ENCODE measurements at regions not wholly inside any gene's neighbourhood (a gene's known extent, or its start where the extent isn't known, plus 50 kb on each side); places are given as distances from the start of the nearest gene placed in this dataset.

DNA sequence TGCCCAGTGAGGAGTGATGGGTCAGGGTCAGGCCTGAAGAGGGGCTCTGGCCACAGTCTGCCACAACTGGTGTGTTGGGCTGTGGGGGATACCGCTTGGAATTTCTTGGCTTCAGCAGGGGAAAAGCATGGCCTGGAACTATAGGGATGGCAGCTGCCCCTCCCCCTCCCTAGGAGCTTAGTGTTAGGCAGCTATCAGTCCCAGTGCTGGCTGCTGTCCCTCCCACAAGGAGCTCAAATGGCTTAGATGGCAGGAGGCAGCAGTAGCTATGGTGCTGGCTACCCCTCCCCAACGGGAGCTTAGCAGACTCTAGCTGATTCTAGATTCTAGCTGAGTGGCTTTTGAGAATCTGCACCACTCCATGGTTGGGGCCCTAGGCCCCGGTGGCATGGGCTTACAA lies 414.5 kb upstream of the HSF2 start:
- Mint-ChIP-seq H3K4me3 (no peak overlapping the region), H3K27ac (no peak overlapping the region), H3K27me3 (no peaks in the 10 kb centered on the region), H3K36me3 (no peaks in the 10 kb centered on the region), H3K4me1 (no peaks in the 10 kb centered on the region), H3K9me3 (ENCODE audit: low read depth) (peaks cover 3% of the 10 kb centered on the region)
- no peak for ATAC-seq
- DNase-seq = no peak
- CTCF ChIA-PET = no interaction called here

- Mint-ChIP-seq H3K36me3 (no peaks in the 10 kb centered on the region), H3K27me3 (no peaks in the 10 kb centered on the region), H3K4me3 (no peak overlapping the region), H3K4me1 (no peaks in the 10 kb centered on the region), H3K9me3 (ENCODE audit: low read depth) (peaks cover 2% of the 10 kb centered on the region), H3K27ac (no peak overlapping the region)
- CTCF ChIA-PET = no interaction called here
- DNase-seq (no peak), ATAC-seq (no peak)
Observed at GRCh38 chr6:121993362-121993761, 406.1 kb upstream of the HSF2 start.

DNA sequence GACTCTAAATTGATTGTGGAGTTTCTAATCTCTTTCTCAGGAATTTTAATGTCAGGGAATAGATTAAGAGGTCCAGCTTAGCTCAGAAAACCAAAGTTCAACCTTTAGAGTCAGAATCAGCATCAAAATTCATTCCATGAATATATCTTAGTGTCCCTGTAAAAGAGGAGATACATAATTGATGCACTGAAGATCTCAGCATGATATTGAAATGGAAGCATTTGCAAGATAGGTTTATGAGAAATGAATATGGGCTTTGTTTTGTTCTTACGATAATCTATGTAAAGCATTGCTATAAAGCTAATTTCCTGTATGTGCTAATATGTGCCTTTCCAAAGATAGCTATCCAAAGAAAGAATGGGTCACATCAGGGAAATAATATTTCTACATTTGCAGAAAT lies 404.5 kb upstream of the HSF2 start:
- no peak overlapping the region for H3K4me3 Mint-ChIP-seq
- no peak for DNase-seq
- H3K36me3 Mint-ChIP-seq = no peaks in the 10 kb centered on the region
- CTCF ChIA-PET = no interaction called here
- no peaks in the 10 kb centered on the region for H3K27me3 Mint-ChIP-seq
- H3K9me3 Mint-ChIP-seq (ENCODE audit: low read depth) = peaks cover 2% of the 10 kb centered on the region
- no peaks in the 10 kb centered on the region for H3K4me1 Mint-ChIP-seq
- ATAC-seq = no peak
- H3K27ac Mint-ChIP-seq = no peak overlapping the region

DNA sequence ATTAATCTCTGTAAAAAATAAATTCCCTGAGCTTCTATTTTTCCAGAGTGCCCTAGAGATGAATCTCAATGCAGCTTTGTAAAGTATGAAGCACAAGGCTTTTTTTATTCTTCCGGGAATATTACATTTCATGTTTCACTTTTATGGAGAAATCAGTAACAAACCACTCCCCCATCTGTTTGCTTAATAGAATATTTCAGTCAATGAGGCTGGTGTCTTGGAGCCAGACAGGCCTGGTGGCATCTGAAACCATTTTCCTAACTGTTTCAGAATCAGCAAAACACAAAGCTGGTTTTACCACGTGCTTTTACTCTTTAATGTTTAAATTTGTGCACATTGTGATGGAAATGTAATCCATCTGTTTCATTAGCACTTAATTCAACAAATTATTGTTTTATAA lies 400.8 kb upstream of the HSF2 start:
- H3K36me3 Mint-ChIP-seq = no peaks in the 10 kb centered on the region
- H3K4me3 Mint-ChIP-seq = no peak overlapping the region
- no peak for ATAC-seq
- no peaks in the 10 kb centered on the region for H3K4me1 Mint-ChIP-seq
- DNase-seq = no peak
- H3K9me3 Mint-ChIP-seq (ENCODE audit: low read depth) = no peaks in the 10 kb centered on the region
- CTCF ChIA-PET = no interaction called here
- no peaks in the 10 kb centered on the region for H3K27me3 Mint-ChIP-seq
- no peak overlapping the region for H3K27ac Mint-ChIP-seq

- Mint-ChIP-seq H3K27me3 (no peaks in the 10 kb centered on the region), H3K27ac (no peak overlapping the region), H3K4me1 (no peaks in the 10 kb centered on the region), H3K9me3 (ENCODE audit: low read depth) (no peaks in the 10 kb centered on the region), H3K4me3 (no peak overlapping the region), H3K36me3 (no peaks in the 10 kb centered on the region)
- ATAC-seq = no peak
- CTCF ChIA-PET = no interaction called here
- DNase-seq = no peak
Observed at GRCh38 chr6:121999456-122000065, 399.9 kb upstream of the HSF2 start.

- Mint-ChIP-seq H3K4me1 (no peaks in the 10 kb centered on the region), H3K9me3 (ENCODE audit: low read depth) (no peaks in the 10 kb centered on the region), H3K27ac (no peak overlapping the region), H3K4me3 (no peak overlapping the region), H3K36me3 (no peaks in the 10 kb centered on the region), H3K27me3 (peaks cover 2% of the 10 kb centered on the region)
- no peak for DNase-seq
- ATAC-seq = no peak
- CTCF ChIA-PET = no interaction called here
Observed at GRCh38 chr6:122005661-122006060, 393.8 kb upstream of the HSF2 start.

DNA sequence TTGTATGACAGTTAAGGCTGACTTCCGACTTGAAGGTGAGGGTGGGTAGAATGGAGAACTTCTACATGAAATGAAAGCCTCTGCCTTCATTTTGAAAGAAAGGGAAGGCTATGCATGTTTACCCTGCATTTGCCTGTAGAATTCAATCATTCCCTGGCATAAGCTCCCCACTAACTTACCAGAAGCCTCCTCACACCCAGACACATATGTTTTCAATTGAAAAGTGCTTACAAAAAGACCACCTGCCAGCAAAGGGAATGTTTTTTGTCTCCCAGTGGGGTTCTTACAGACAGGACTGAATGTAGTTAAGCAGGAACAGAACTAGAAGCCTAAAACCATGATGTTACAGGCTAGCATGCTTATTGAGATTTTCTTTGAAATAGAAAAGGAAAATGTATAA lies 392.1 kb upstream of the HSF2 start:
- ATAC-seq (no peak), DNase-seq (no peak)
- Mint-ChIP-seq H3K27me3 (peaks cover 2% of the 10 kb centered on the region), H3K36me3 (no peaks in the 10 kb centered on the region), H3K4me3 (no peak overlapping the region), H3K9me3 (ENCODE audit: low read depth) (no peaks in the 10 kb centered on the region), H3K27ac (no peak overlapping the region), H3K4me1 (no peaks in the 10 kb centered on the region)
- CTCF ChIA-PET = no interaction called here

DNA sequence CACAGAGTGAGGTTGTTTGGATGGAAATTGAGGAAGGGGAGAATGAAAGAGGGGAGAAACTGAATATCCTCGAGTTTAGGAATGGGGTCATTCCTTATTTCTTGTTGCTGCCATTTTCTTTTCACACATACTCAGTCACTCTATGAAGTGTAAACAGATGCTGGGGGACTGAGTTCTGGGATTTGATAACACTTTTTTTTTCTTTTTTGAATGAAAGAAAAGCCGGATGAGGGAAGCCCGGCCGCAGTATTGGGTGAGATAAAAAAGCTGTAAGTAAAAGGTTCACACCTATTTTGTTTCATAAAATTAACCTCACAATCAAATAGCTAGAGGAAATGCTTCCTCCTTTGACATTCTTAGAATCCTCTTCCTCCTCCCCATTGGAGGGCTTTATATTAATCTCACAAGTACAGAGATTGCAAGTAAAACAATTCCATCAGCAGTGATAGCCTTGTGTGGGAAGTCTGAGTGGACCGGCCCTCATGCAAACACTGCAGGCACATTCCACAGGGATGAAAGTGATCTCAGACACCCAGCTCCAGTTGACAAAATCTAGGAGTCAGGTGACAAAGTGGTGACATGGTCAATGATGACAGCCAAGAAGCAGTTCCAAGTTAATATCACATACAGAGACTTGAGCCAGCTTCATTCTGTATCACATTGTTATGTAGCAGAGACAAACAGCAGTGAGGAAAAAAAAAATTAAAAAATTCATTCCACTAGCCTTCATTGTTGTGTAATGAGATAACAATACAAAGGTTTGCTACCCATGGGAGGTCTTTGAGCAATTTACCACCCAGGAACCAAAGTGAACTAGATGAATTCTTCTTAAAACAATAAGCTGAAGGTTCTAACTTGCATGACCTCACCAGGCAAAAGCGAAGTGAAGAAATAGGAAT lies 391.1 kb upstream of the HSF2 start:
- ATAC-seq (no peak), DNase-seq (no peak)
- Mint-ChIP-seq H3K4me3 (no peak overlapping the region), H3K36me3 (no peaks in the 10 kb centered on the region), H3K4me1 (no peaks in the 10 kb centered on the region), H3K27me3 (peaks cover 2% of the 10 kb centered on the region), H3K27ac (no peak overlapping the region), H3K9me3 (ENCODE audit: low read depth) (no peaks in the 10 kb centered on the region)
- CTCF ChIA-PET = no interaction called here

GRCh38 chr6:122009000-122009350 lies 390.5 kb upstream of the HSF2 start:
- no peak for DNase-seq
- no peaks in the 10 kb centered on the region for H3K9me3 Mint-ChIP-seq (ENCODE audit: low read depth)

DNA sequence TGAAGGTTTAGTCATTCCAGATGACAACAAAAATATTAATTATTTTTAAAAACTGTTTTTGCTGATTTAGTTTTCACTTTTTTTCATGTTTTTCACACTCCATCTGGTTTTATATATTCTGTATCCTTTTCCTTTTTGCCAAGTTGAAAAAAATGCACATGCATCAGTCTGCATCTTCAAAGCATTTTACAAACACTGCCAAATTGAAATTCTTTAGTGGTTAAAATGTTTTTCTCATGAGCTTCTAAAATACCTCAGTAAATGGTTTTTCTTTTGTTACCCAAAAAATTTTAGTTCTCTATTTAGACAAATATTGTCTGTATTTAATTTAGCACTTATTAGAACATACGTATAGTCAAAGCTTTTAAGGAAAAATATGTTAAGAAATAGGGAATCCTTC lies 386.9 kb upstream of the HSF2 start:
- DNase-seq (no peak), ATAC-seq (no peak)
- CTCF ChIA-PET = no interaction called here
- Mint-ChIP-seq H3K27ac (no peak overlapping the region), H3K36me3 (no peaks in the 10 kb centered on the region), H3K4me1 (no peaks in the 10 kb centered on the region), H3K4me3 (no peak overlapping the region), H3K9me3 (ENCODE audit: low read depth) (no peaks in the 10 kb centered on the region), H3K27me3 (no peaks in the 10 kb centered on the region)

More at GRCh38 chr6:122009000-122009350, 390.5 kb upstream of the HSF2 start:
- Mint-ChIP-seq H3K27me3 (peaks cover 2% of the 10 kb centered on the region), H3K4me3 (no peak overlapping the region), H3K4me1 (no peaks in the 10 kb centered on the region), H3K36me3 (no peaks in the 10 kb centered on the region), H3K27ac (no peak overlapping the region)
- no peak for ATAC-seq
- CTCF ChIA-PET = no interaction called here

GRCh38 chr6:122014961-122015360 lies 384.5 kb upstream of the HSF2 start:
- Mint-ChIP-seq H3K9me3 (ENCODE audit: low read depth) (no peaks in the 10 kb centered on the region), H3K4me3 (no peak overlapping the region), H3K27me3 (no peaks in the 10 kb centered on the region), H3K27ac (no peak overlapping the region), H3K36me3 (no peaks in the 10 kb centered on the region), H3K4me1 (no peaks in the 10 kb centered on the region)
- ATAC-seq (no peak), DNase-seq (no peak)
- CTCF ChIA-PET = no interaction called here

GRCh38 chr6:122020588-122021264 lies 378.7 kb upstream of the HSF2 start:
- H3K4me3 Mint-ChIP-seq = no peak overlapping the region
- CTCF ChIA-PET = no interaction called here
- no peak for DNase-seq
- no peaks in the 10 kb centered on the region for H3K4me1 Mint-ChIP-seq
- ATAC-seq = no peak
- H3K27me3 Mint-ChIP-seq = no peaks in the 10 kb centered on the region
- H3K27ac Mint-ChIP-seq = no peak overlapping the region
- no peaks in the 10 kb centered on the region for H3K9me3 Mint-ChIP-seq (ENCODE audit: low read depth)
- H3K36me3 Mint-ChIP-seq = no peaks in the 10 kb centered on the region

DNA sequence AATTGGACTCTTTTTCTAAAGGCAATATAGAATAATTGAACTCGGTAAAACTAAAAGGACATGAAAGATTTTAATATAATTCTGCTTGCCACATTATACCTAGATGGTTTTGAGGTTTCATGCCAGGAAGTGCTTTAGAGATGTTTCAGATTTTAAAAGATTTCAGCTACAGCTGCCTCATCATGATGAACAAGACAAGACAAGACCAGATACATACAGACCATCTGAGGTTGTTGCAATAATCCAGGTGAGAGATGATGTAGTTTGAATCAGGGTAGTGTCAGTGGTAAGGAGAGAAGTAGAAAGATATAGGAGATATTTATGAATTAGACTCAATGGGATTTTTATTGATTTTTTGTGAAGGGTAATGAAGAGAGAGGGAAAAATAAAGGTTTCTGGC lies 374.3 kb upstream of the HSF2 start:
- no peaks in the 10 kb centered on the region for H3K36me3 Mint-ChIP-seq
- no peaks in the 10 kb centered on the region for H3K9me3 Mint-ChIP-seq (ENCODE audit: low read depth)
- no peak overlapping the region for H3K27ac Mint-ChIP-seq
- H3K27me3 Mint-ChIP-seq = no peaks in the 10 kb centered on the region
- CTCF ChIA-PET = interaction anchor here (1.4 kb wide), 1 partner anchor 9 kb away, joined by 4 read pairs; no protein-coding TSS in a partner anchor
- no peaks in the 10 kb centered on the region for H3K4me1 Mint-ChIP-seq
- no peak overlapping the region for H3K4me3 Mint-ChIP-seq
- DNase-seq = no peak
- ATAC-seq = no peak

Measured in activated CD8-positive, alpha-beta memory T cell treated with anti-CD3 and anti-CD28 coated beads, Interleukin-2, amount 10 ng/mL, durations not matched to agents 7 days and 5 days (primary cell).